ENCODE measurements at regions not wholly inside any gene's neighbourhood (a gene's known extent, or its start where the extent isn't known, plus 50 kb on each side); places are given as distances from the start of the nearest gene placed in this dataset.

DNA sequence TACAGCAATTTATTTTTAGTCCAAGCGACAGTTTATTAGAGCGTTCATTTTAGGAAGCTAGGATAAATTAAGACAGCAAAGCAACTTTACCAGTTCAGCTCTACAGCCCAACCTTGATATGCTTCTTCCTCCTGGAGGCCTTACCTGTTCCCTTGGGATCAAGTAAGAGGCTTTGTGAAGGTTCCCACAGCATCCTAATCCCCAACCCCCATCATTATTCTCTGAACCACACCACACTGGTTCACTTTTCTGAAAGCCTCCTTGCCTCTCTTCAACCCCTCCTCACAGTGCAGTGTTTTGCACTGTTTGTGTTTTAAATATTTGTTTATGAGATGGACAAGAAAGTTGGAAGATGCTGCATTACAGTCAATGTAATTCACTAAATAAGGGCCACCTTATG lies 126.3 kb upstream of the CXADR start:
- Histone ChIP-seq H3K4me1 (ENCODE audit: insufficient read depth, poor library complexity, severe bottlenecking) (no peaks in the 10 kb centered on the region), H3K4me3 (ENCODE audit: severe bottlenecking) (no peak overlapping the region), H3K27me3 (ENCODE audit: insufficient read depth, poor library complexity, severe bottlenecking) (no peaks in the 10 kb centered on the region), H3K9me3 (ENCODE audit: severe bottlenecking) (no peaks in the 10 kb centered on the region), H3K36me3 (ENCODE audit: low read depth) (no peaks in the 10 kb centered on the region), H3K27ac (ENCODE audit: poor library complexity, severe bottlenecking) (no peak overlapping the region)
- ATAC-seq (ENCODE audit: low read depth) = no peak
- TF ChIP-seq, protein P1, sequence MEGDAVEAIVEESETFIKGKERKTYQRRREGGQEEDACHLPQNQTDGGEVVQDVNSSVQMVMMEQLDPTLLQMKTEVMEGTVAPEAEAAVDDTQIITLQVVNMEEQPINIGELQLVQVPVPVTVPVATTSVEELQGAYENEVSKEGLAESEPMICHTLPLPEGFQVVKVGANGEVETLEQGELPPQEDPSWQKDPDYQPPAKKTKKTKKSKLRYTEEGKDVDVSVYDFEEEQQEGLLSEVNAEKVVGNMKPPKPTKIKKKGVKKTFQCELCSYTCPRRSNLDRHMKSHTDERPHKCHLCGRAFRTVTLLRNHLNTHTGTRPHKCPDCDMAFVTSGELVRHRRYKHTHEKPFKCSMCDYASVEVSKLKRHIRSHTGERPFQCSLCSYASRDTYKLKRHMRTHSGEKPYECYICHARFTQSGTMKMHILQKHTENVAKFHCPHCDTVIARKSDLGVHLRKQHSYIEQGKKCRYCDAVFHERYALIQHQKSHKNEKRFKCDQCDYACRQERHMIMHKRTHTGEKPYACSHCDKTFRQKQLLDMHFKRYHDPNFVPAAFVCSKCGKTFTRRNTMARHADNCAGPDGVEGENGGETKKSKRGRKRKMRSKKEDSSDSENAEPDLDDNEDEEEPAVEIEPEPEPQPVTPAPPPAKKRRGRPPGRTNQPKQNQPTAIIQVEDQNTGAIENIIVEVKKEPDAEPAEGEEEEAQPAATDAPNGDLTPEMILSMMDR (IDR thresholded peaks at IDR 0.05; ENCODE audit: poor library complexity, severe bottlenecking) = no peak
- DNase-seq (ENCODE audit: low spot score) = no peak

DNA sequence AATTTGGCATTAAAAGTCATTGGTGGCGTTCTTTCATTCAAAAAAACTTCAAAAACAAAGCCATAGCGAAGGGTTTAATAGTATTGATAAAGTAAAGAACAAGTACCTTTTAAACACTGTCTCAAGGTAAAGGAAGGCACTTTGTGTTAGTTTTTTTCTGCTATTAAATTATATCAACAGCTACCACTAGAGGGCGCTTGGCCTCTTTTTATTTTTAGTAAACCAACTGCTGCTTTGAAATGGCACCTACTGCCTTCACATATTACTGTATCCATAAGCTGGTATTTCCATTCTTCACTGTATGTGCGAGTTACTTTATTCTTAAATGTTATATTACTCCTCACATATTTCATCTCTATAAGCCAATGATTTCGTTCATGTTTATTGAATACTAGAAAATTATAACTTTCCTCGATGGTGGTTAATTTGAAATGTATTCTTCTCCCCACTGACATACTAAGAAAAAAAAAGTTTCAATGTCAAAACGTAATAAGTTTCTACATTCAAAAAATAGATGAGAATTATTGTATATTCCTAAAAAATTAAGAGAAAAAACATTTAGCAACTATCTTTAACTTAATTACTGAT lies 125.7 kb upstream of the CXADR start:
- Histone ChIP-seq H3K4me3 (ENCODE audit: severe bottlenecking) (no peak overlapping the region), H3K4me1 (ENCODE audit: insufficient read depth, poor library complexity, severe bottlenecking) (no peaks in the 10 kb centered on the region), H3K27me3 (ENCODE audit: insufficient read depth, poor library complexity, severe bottlenecking) (no peaks in the 10 kb centered on the region), H3K36me3 (ENCODE audit: low read depth) (no peaks in the 10 kb centered on the region), H3K27ac (ENCODE audit: poor library complexity, severe bottlenecking) (no peak overlapping the region), H3K9me3 (ENCODE audit: severe bottlenecking) (no peaks in the 10 kb centered on the region)
- TF ChIP-seq, protein P1 (IDR thresholded peaks at IDR 0.05; ENCODE audit: poor library complexity, severe bottlenecking) = peak; percentile 87
- ATAC-seq (ENCODE audit: low read depth) (peak; percentile 70; the same call in 2 of the 3 replicates), DNase-seq (ENCODE audit: low spot score) (no peak)

DNA sequence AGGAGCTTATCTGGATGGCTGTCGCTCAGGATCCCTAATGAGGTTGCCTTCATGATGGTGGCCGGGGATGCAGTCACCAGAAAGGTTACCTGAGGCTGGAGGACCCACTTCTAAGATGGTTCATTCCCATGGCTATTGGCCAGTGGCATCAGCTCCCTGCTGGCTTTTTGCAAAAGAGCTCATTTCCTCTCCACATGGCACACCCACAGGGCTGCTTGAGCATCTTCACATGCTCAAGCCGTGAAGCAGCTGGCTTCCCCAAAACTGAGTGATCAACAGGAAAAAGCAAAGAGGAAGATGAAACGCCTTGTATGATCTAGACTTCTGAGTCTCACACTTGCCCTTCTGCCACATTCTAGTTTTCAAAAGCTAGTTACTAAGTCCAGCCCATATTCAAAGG lies 124.6 kb upstream of the CXADR start:
- no peak for ATAC-seq (ENCODE audit: low read depth)
- no peak for DNase-seq (ENCODE audit: low spot score)
- Histone ChIP-seq H3K9me3 (ENCODE audit: severe bottlenecking) (no peaks in the 10 kb centered on the region), H3K4me1 (ENCODE audit: insufficient read depth, poor library complexity, severe bottlenecking) (no peaks in the 10 kb centered on the region), H3K27ac (ENCODE audit: poor library complexity, severe bottlenecking) (no peak overlapping the region), H3K36me3 (ENCODE audit: low read depth) (no peaks in the 10 kb centered on the region), H3K27me3 (ENCODE audit: insufficient read depth, poor library complexity, severe bottlenecking) (no peaks in the 10 kb centered on the region), H3K4me3 (ENCODE audit: severe bottlenecking) (no peak overlapping the region)
- TF ChIP-seq, protein P1 (IDR thresholded peaks at IDR 0.05; ENCODE audit: poor library complexity, severe bottlenecking) = no peak

DNA sequence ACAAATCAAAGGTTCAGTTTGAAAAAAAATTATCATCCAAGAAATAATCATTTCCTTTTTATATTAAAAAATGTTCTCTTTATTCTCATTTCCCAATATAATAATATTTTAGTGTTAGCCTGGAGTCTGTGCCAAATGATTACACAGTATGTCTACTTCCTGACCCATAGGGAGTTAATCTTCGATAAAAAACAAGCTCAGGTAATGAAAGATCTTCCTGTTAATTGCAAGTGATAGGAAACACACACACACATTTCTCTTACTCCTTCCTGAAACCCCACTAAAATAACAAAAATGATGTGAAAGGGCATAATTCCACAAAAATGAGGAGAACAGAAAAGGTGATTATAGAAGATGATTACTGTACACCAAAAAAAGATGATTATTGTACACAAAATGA lies 123.5 kb upstream of the CXADR start:
- H3K9me3 ChIP-seq (ENCODE audit: severe bottlenecking) = no peaks in the 10 kb centered on the region
- no peaks in the 10 kb centered on the region for H3K27me3 ChIP-seq (ENCODE audit: insufficient read depth, poor library complexity, severe bottlenecking)
- DNase-seq (ENCODE audit: low spot score) (no peak), ATAC-seq (ENCODE audit: low read depth) (no peak)
- no peaks in the 10 kb centered on the region for H3K4me1 ChIP-seq (ENCODE audit: insufficient read depth, poor library complexity, severe bottlenecking)
- no peak overlapping the region for H3K4me3 ChIP-seq (ENCODE audit: severe bottlenecking)
- TF ChIP-seq, protein P1 (IDR thresholded peaks at IDR 0.05; ENCODE audit: poor library complexity, severe bottlenecking) = no peak
- no peak overlapping the region for H3K27ac ChIP-seq (ENCODE audit: poor library complexity, severe bottlenecking)
- H3K36me3 ChIP-seq (ENCODE audit: low read depth) = no peaks in the 10 kb centered on the region

DNA sequence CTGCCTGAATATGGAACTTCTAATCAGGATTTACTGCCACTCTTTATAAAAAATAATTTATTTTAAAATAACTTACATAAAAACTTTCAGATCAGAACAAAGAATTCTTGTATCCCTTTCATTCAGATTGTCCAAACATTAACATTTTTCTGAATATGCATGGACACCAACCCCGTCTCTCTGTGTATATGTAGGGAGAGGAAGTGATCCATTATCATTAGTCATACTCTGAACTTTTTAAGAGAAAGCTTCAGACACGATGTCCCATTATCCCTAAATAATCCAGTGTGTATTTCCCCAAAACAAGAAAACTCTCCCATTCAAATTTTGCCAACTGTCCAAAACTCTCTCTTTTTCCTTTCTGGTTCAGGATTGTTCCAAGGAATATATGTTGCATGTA lies 122.3 kb upstream of the CXADR start:
- no peak overlapping the region for H3K27ac ChIP-seq (ENCODE audit: poor library complexity, severe bottlenecking)
- H3K27me3 ChIP-seq (ENCODE audit: insufficient read depth, poor library complexity, severe bottlenecking) = no peaks in the 10 kb centered on the region
- no peaks in the 10 kb centered on the region for H3K4me1 ChIP-seq (ENCODE audit: insufficient read depth, poor library complexity, severe bottlenecking)
- no peak overlapping the region for H3K4me3 ChIP-seq (ENCODE audit: severe bottlenecking)
- H3K9me3 ChIP-seq (ENCODE audit: severe bottlenecking) = no peaks in the 10 kb centered on the region
- ATAC-seq (ENCODE audit: low read depth) = no peak
- TF ChIP-seq, protein P1 (IDR thresholded peaks at IDR 0.05; ENCODE audit: poor library complexity, severe bottlenecking) = no peak
- no peaks in the 10 kb centered on the region for H3K36me3 ChIP-seq (ENCODE audit: low read depth)
- no peak for DNase-seq (ENCODE audit: low spot score)

Data from RWPE2 (cell line).